DMS 273 (cell line): ENCODE measurements at regions not wholly inside any gene's neighbourhood (a gene's known extent, or its start where the extent isn't known, plus 50 kb on each side); places are given as distances from the start of the nearest gene placed in this dataset.
"Not testable (repeated sequence)": the region's sequence is repeated elsewhere in the genome, so short reads cannot be mapped to it uniquely, and the experiment has no call there.

ENCODE experiments used
- DNase-seq: peaks from one replicate; lab custom pipeline; 2025; ENCODE audit not compliant: unreplicated experiment; lab: John Stamatoyannopoulos, UW

DNA sequence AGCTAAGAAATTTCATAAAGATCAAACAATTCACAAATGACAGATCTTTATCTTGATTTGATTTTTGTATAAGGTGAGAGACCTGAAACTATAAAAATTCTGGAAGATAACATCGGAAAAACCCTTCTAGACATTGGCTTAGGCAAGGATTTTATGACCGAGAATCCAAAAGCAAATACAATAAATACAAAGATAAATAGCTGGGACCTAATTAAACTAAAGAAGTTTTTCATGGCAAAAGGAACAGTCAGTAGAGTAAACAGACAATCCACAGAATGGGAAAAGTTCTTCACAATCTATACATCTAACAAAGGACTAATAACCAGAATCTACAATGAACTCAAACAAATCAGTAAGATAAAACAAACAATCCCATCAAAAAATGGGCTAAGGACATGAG, 116.9 kb upstream of the BCHE start:
- no peak for DNase-seq

DNA sequence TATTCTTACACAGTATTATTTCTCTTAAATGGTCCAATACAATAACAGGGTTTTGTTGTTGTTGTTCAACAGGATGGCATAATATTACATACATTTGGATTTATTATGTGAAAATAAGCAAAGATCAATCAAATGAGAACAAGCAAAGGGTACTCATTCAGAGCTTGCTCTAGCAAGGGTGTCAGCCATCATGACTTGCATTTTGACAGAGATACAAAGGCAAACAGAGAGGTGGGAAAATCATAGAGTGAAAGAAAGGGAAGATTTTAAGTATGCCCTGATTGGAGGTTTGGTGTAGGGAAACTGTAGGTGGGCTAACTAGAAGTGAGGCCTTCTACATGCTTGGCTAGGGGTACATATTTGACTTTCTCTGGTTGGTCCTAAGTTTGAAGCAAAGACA, 109.1 kb upstream of the BCHE start:
- DNase-seq, result no peak

DNA sequence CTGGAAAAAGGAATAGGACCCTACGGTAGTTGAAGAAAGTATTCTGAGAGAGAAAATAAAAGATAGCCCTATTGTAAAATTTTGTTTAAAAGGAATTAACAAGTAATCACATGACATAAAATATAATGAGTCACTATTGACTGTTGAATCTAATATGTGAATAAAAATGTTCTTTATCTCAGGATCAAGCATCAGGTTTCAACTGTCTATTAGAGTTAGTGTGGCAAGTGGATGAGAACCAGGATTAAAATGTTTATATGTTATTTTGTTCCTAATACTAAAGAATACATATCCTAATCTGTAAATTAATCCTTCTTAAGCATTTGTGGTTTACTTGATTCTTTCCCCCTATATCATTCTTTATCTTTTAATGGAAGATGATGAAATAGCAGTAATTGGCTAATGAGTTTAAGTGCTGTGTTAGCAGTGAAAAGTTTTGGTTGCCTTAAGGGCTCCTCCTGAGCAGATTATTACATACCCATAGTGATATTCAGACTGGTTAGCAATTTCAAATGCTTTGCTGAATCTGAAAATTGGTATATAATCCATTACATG, 101.8 kb upstream of the BCHE start:
- no peak for DNase-seq

- not testable (repeated sequence) for DNase-seq
Measured at GRCh38 chr3:165936081-165936480, 98.9 kb upstream of the BCHE start.

- DNase-seq, result not testable (repeated sequence)
Measured at GRCh38 chr3:165924301-165924791, 87.1 kb upstream of the BCHE start.

GRCh38 chr3:165920984-165921383, 83.8 kb upstream of the BCHE start:
- peak; percentile 71 for DNase-seq

DNA sequence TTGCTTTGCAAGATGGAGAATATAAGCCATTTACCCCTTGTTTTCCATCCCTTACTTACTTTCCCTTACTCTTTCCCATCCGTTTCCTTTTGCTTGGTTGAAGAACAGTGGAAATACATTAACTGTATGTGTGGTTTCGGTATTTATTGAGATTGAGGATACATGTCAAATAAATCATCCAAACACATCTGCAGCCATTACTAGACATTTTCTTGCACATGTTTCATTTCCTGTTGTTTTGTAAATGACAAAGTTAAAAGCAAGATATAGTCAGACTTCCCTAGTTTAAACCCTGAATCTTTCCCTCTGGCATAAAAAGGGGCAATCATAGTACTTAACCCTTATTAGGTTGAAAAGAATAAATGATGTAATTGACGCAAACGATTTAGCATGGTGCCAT, 82.1 kb upstream of the BCHE start:
- no peak for DNase-seq

DNA sequence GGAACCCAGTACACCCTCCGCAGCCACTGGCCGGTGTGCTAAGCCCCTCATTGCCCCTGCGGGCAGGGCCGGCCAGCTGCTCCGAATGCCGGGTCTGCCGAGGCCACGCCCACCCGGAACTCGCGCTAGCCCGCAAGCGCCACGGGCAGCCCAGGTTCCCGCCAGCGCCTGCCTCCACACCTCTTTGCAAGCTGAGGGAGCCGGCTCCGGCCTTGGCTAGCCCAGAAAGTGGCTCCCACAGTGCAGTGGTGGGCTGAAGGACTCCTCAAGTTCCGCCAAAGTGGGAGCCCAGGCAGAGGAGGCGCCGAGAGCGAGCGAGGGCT, 81.4 kb upstream of the BCHE start:
- DNase-seq, result no peak

- not testable (repeated sequence) for DNase-seq
Measured at GRCh38 chr3:165917938-165918656, 80.9 kb upstream of the BCHE start.

GRCh38 chr3:165915104-165915503, 77.9 kb upstream of the BCHE start:
- not testable (repeated sequence) for DNase-seq

DNA sequence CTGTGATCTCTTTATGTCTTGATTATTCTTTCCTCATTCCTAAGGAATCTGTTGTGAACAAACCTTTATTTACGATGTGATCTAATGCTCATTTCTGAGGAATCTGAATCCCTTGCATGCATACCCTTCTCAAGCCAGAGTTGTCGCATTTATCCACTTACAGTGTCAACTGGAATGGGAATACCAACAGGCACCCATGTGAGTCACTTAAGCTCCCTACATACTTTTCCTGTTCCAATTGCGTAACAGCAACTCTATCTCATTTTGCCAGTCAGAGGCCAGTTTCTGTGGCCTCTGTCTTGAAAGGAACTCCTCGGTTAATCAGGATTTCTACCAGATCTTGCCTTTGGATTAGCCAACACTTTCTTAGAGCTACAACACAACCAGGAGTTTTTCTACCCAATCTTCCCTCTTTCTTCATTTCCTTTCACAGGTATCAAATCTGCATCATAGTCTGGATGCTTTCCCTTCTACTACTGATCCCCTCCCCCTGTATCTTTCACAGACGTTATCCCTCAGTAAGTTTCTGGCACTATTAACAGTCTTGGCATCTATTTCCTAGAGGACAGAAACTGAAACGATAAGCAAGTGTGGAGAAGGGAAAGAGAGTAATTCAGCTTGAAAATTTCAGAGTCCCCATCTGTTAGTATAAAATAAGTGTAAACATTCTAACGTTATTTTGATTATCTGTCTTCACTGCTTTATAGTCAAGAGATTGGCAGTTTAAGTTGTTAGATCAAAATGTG, 66.8 kb upstream of the BCHE start:
- DNase-seq, result no peak

- DNase-seq, result no peak
Measured at GRCh38 chr3:165899066-165899465, 61.8 kb upstream of the BCHE start.

DNA sequence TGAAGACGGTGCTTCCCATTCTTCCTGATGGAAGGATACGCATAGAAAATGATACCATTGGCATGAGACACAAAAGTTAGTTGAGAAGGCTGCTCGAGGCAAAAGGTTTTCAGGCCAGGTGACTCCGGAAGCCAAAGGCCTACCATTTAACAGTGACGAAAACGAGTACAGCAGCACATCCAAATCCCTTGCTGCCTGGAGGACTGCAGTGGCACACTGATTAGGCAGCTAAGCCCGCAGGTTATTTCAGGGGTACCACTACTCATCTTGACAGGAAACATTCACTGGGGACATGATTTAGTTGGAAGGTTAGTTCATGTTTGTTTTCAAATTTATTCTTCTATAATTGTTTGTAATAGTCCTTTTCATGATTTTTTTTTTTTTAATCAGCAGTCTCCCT, 59.9 kb upstream of the BCHE start:
- no peak for DNase-seq

DNA sequence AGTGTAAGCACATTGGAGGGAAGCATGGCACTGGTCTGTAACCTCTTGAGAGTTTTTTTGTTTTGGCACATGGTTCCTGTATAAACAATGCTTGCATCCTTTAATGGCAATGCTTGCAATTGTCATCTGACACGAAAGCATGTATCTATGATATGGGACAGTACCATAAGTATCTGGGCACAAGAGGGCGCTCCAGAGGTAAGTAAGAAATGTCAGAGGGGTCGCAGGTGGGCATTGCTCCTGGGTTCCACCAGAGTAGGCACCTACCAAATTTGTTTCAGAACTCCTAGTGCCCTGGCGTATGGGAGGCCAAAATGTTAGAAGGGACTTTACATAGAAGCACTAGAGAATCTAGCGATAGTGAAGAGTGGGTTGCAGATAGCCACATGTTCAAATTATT, 58.7 kb upstream of the BCHE start:
- peak; percentile 77 for DNase-seq

DNA sequence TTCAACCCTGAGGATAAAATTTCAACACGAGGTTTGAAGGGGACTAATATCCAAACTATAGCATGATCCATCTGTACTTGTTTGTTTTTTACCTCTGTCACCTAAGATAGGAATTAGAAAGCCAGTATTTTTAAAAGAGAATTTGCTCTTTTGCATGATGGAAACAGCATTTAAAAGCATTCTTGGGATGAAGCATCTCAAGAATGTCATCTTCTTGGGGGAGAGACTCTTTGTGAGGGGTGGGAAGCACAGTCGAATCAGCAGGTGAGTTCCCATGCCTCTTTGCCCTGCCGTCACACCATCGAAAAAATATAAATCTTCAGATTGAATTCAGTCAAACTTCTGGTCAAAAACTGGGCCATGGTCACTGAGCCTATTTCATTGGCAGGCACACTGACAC, 55.3 kb upstream of the BCHE start:
- DNase-seq, result no peak
